K562 (cell line): ENCODE measurements at regions not wholly inside any gene's neighbourhood (a gene's known extent, or its start where the extent isn't known, plus 50 kb on each side); places are given as distances from the start of the nearest gene placed in this dataset.

Source experiments
- CBX8 ChIP-seq: fragments of 200-600 bp; sonication (generic); IDR thresholded peaks from 2 replicates; pipeline ENCODE4 v1.6.1; 2012; ENCODE audit warnings: borderline replicate concordance, mixed run types, low read depth, mild to moderate bottlenecking, moderate library complexity, mixed read lengths, low read length, control low read depth, inconsistent platforms; ENCODE audit not compliant: poor library complexity, severe bottlenecking; ENCODE audit errors: extremely low read depth
- CREB1 ChIP-seq, 2 experiments: sonication (generic) in 1 of 2; formaldehyde crosslinking in 1 of 2; IDR thresholded peaks; 2 replicates each; pipeline versions ENCODE4 v1.6.1 to v1.8.0; 2012 to 2022; ENCODE audit warnings: inconsistent platforms in 1 of 2, mild to moderate bottlenecking in 1 of 2, missing genetic modification reagents in 1 of 2, moderate library complexity in 1 of 2
- HSF4 ChIP-seq: fragments of 250-450 bp; sonication (Bioruptor Pico); IDR thresholded peaks from 2 replicates; pipeline ENCODE4 v2.1.2; 2022; ENCODE audit warnings: mild to moderate bottlenecking, moderate library complexity, borderline replicate concordance
- NFE2L1 ChIP-seq: fragments of 450-650 bp; IDR thresholded peaks from 2 replicates; pipeline ENCODE4 v1.6.1; 2016; ENCODE audit warnings: missing genetic modification characterization, low read depth, mild to moderate bottlenecking, missing compliant biosample characterization, moderate library complexity, borderline replicate concordance
- PCBP1 ChIP-seq: fragments of 200-400 bp; formaldehyde crosslinking; IDR thresholded peaks from 2 replicates; pipeline ENCODE4 v1.6.1; 2018; ENCODE audit warnings: mild to moderate bottlenecking, low read depth, low read length; ENCODE audit not compliant: poor library complexity, severe bottlenecking
- POLR2A ChIP-seq: fragments of 450-650 bp; conservative IDR thresholded peaks from 2 replicates; pipeline ENCODE4 v1.6.1; 2016
- PYGO2 ChIP-seq: fragments of 450-650 bp; IDR thresholded peaks from 2 replicates; pipeline ENCODE4 v1.6.1; 2016; ENCODE audit warnings: mild to moderate bottlenecking, missing genetic modification characterization, moderate library complexity, missing compliant biosample characterization
- RAD21 ChIP-seq, 2 experiments: fragments of 250-450 bp in 1 of 2; fragments of 450-650 bp in 1 of 2; sonication (Bioruptor Pico) in 1 of 2; formaldehyde crosslinking in 1 of 2; IDR thresholded peaks in 1 of 2; conservative IDR thresholded peaks in 1 of 2; 2 replicates each; pipeline versions ENCODE4 v1.4.0 to v1.8.0; 2020 to 2022; ENCODE audit warnings: mild to moderate bottlenecking in 2 of 2, moderate library complexity in 1 of 2
- SMAD1 ChIP-seq: fragments of 150-350 bp; IDR thresholded peaks from 2 replicates; pipeline ENCODE4 v1.6.1; 2014; ENCODE audit warnings: low read length, low read depth; ENCODE audit not compliant: partially characterized antibody
- SMARCA5 ChIP-seq: fragments of 450-650 bp; IDR thresholded peaks from 2 replicates; pipeline ENCODE4 v1.6.1; 2016
- ZNF79 ChIP-seq: fragments of 250-450 bp; sonication (Bioruptor Pico); IDR thresholded peaks from 2 replicates; pipeline ENCODE4 v1.4.0; 2020; ENCODE audit warnings: low read depth, mild to moderate bottlenecking, moderate library complexity
- TF ChIP-seq, protein P1 (sequence below): fragments of 450-650 bp; IDR thresholded peaks from 2 replicates; pipeline ENCODE4 v1.7.0; 2016; ENCODE audit warnings: borderline replicate concordance
- TF ChIP-seq, protein P2 (sequence below): IDR thresholded peaks from 2 replicates; pipeline ENCODE4 v1.6.1; 2016; ENCODE audit warnings: missing genetic modification characterization, missing compliant biosample characterization

DNA sequence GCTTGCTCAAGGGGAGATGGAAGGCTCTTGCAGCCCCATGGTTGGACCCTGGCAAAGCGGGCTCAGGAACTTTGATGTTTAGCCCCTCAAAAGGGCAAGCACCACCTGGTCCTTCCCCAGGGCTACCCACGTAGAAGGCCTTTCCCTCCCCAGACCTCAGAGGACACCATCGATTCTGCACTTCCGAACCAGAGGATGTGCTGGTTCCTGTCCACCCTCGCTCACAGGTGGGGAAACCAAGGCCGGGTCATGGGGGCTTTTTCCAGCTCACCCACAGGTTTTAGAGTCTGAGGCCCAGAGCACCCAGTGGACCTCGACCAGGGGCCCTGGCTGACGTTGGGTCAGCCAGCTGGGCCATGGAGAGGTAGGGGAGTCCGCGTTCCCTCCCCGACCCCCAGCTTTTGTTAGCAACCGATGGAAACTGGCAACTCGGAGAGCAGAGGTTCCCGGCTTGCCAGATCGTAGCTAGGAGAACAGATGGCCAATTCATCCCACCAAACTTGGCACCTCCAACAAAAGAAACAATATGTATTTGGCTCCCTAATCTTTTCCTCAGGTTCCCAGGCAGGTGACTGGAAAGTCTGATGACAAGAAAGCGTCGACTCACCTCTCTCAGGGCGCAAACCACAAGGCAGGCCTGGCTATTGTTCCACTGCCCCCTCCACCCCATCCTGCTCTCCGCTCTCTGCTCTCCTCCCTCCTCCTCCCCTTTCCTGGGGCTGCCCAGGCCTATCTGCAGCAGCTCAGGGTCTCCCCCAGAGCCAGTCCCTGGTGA is 167.6 kb upstream of the SMIM23 start:
- TF ChIP-seq RAD21 (CRISPR knock-in tag; conservative IDR thresholded peaks at IDR 0.05 in 1 of 2, IDR thresholded peaks at IDR 0.05 in 1 of 2): no peak
- no peak for TF ChIP-seq CREB1 (IDR thresholded peaks at IDR 0.05)
- no peak for TF ChIP-seq CREB1 (CRISPR knock-in tag; IDR thresholded peaks at IDR 0.05)
- TF ChIP-seq NFE2L1 (tag): no peak
- TF ChIP-seq CBX8: no peak
- no peak for TF ChIP-seq ZNF79 (CRISPR knock-in tag)
- no peak for TF ChIP-seq PYGO2 (tag)
- TF ChIP-seq, protein P1, sequence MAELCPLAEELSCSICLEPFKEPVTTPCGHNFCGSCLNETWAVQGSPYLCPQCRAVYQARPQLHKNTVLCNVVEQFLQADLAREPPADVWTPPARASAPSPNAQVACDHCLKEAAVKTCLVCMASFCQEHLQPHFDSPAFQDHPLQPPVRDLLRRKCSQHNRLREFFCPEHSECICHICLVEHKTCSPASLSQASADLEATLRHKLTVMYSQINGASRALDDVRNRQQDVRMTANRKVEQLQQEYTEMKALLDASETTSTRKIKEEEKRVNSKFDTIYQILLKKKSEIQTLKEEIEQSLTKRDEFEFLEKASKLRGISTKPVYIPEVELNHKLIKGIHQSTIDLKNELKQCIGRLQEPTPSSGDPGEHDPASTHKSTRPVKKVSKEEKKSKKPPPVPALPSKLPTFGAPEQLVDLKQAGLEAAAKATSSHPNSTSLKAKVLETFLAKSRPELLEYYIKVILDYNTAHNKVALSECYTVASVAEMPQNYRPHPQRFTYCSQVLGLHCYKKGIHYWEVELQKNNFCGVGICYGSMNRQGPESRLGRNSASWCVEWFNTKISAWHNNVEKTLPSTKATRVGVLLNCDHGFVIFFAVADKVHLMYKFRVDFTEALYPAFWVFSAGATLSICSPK: no peak
- TF ChIP-seq, protein P2, sequence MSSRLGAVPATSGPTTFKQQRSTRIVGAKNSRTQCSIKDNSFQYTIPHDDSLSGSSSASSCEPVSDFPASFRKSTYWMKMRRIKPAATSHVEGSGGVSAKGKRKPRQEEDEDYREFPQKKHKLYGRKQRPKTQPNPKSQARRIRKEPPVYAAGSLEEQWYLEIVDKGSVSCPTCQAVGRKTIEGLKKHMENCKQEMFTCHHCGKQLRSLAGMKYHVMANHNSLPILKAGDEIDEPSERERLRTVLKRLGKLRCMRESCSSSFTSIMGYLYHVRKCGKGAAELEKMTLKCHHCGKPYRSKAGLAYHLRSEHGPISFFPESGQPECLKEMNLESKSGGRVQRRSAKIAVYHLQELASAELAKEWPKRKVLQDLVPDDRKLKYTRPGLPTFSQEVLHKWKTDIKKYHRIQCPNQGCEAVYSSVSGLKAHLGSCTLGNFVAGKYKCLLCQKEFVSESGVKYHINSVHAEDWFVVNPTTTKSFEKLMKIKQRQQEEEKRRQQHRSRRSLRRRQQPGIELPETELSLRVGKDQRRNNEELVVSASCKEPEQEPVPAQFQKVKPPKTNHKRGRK (tag): no peak
- TF ChIP-seq POLR2A: no peak
- TF ChIP-seq HSF4 (CRISPR knock-in tag): no peak
- TF ChIP-seq SMAD1: no peak
- no peak for TF ChIP-seq PCBP1
- TF ChIP-seq SMARCA5: no peak
